ENCODE measurements at regions not wholly inside any gene's neighbourhood (a gene's known extent, or its start where the extent isn't known, plus 50 kb on each side); places are given as distances from the start of the nearest gene placed in this dataset.

DNA sequence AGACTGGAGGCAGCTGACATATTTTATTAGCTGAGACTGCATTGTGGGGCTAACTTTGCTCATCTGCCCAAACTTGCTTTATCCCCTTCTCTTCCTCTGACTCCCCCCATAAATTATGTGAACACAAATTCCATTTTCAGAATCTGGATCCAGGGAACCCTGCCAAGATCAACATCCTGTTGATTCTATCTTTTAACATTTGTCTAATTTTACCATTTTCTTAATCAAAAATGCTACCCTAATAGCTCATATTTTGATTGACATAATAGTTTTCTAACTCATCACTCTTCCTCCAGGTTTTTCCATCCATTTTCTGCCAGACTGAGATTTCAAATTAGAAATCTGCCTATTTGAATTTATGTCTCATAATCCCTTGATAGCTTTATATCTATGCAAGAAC lies 184.7 kb upstream of the PRSS16 start:
- TF ChIP-seq, protein P1, sequence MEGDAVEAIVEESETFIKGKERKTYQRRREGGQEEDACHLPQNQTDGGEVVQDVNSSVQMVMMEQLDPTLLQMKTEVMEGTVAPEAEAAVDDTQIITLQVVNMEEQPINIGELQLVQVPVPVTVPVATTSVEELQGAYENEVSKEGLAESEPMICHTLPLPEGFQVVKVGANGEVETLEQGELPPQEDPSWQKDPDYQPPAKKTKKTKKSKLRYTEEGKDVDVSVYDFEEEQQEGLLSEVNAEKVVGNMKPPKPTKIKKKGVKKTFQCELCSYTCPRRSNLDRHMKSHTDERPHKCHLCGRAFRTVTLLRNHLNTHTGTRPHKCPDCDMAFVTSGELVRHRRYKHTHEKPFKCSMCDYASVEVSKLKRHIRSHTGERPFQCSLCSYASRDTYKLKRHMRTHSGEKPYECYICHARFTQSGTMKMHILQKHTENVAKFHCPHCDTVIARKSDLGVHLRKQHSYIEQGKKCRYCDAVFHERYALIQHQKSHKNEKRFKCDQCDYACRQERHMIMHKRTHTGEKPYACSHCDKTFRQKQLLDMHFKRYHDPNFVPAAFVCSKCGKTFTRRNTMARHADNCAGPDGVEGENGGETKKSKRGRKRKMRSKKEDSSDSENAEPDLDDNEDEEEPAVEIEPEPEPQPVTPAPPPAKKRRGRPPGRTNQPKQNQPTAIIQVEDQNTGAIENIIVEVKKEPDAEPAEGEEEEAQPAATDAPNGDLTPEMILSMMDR (IDR thresholded peaks at IDR 0.05) = no peak
- TF ChIP-seq MAX (IDR thresholded peaks at IDR 0.05; ENCODE audit: low read depth) = no peak
- no peak for TF ChIP-seq GABPA (IDR thresholded peaks at IDR 0.05; ENCODE audit: low read depth)
- 0 out of 4 replicates have a peak, but pooled peaks of 1 of the 2 experiments have one; percentile 7 for TF ChIP-seq EP300 (IDR thresholded peaks at IDR 0.05; ENCODE audit: borderline replicate concordance in 1 of 2, low read depth in 1 of 2, low read length in 1 of 2)
- TF ChIP-seq, protein P2, sequence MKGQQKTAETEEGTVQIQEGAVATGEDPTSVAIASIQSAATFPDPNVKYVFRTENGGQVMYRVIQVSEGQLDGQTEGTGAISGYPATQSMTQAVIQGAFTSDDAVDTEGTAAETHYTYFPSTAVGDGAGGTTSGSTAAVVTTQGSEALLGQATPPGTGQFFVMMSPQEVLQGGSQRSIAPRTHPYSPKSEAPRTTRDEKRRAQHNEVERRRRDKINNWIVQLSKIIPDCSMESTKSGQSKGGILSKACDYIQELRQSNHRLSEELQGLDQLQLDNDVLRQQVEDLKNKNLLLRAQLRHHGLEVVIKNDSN (IDR thresholded peaks at IDR 0.05; ENCODE audit: borderline replicate concordance, low read depth) = no peak
- no peak for TF ChIP-seq FOXM1 (IDR thresholded peaks at IDR 0.05; ENCODE audit: low read depth)
- TF ChIP-seq, protein P3, sequence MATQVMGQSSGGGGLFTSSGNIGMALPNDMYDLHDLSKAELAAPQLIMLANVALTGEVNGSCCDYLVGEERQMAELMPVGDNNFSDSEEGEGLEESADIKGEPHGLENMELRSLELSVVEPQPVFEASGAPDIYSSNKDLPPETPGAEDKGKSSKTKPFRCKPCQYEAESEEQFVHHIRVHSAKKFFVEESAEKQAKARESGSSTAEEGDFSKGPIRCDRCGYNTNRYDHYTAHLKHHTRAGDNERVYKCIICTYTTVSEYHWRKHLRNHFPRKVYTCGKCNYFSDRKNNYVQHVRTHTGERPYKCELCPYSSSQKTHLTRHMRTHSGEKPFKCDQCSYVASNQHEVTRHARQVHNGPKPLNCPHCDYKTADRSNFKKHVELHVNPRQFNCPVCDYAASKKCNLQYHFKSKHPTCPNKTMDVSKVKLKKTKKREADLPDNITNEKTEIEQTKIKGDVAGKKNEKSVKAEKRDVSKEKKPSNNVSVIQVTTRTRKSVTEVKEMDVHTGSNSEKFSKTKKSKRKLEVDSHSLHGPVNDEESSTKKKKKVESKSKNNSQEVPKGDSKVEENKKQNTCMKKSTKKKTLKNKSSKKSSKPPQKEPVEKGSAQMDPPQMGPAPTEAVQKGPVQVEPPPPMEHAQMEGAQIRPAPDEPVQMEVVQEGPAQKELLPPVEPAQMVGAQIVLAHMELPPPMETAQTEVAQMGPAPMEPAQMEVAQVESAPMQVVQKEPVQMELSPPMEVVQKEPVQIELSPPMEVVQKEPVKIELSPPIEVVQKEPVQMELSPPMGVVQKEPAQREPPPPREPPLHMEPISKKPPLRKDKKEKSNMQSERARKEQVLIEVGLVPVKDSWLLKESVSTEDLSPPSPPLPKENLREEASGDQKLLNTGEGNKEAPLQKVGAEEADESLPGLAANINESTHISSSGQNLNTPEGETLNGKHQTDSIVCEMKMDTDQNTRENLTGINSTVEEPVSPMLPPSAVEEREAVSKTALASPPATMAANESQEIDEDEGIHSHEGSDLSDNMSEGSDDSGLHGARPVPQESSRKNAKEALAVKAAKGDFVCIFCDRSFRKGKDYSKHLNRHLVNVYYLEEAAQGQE (IDR thresholded peaks at IDR 0.05; ENCODE audit: low read depth, low read length) = no peak
- no peak for TF ChIP-seq TEAD4 (IDR thresholded peaks at IDR 0.05; ENCODE audit: borderline replicate concordance, insufficient read depth)
- no peak for TF ChIP-seq NRF1 (IDR thresholded peaks at IDR 0.05; ENCODE audit: low read depth, low read length)
- no peak for TF ChIP-seq RXRA (IDR thresholded peaks at IDR 0.05; ENCODE audit: borderline replicate concordance, low read depth)
